HL-60/S4 treated with retinoic acid at 250 ng/mL for 4 days and 3 days (cell line): ENCODE measurements at regions not wholly inside any gene's neighbourhood (a gene's known extent, or its start where the extent isn't known, plus 50 kb on each side); places are given as distances from the start of the nearest gene placed in this dataset.
"Not testable (repeated sequence)": the region's sequence is repeated elsewhere in the genome, so short reads cannot be mapped to it uniquely, and the experiment has no call there.

ENCODE experiments used
- in situ Hi-C: fragments of 300-500 bp; cut with MboI; formaldehyde crosslinking; loops from 2 replicates; pipeline ENCODE4 v1.7.0; 2022; ENCODE audit warnings: low sequenced_read_pairs

DNA sequence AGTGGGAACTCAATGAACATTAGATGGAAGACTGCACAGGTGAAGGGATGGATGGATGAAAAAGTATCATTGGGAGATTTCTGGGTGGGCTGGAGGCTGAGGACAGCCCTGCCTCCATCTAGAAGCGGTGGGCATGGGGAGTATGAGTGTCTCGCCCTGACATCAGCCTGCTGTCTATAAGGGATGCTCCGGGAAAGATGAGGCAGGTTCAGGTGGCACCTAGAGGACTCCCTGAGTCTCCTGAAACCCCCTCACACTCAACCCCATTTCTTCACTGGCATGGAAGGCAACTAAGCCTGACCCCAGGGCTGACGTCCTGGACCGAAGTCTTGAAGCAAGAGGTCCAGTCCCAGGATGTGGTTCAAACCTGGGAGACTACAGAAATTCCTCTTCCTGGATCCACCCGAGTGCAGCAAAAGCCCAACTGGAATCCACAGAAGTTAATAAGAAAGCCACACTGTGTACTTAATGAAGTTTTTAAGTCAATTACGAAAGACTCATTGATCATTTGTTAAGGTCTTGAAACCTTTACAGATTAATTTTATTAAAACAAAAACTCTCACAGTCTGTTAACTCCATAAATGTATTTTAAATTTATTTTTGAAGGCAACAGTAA lies 238.8 kb downstream of the EMX2 start:
- in situ Hi-C loops = no loop called here

DNA sequence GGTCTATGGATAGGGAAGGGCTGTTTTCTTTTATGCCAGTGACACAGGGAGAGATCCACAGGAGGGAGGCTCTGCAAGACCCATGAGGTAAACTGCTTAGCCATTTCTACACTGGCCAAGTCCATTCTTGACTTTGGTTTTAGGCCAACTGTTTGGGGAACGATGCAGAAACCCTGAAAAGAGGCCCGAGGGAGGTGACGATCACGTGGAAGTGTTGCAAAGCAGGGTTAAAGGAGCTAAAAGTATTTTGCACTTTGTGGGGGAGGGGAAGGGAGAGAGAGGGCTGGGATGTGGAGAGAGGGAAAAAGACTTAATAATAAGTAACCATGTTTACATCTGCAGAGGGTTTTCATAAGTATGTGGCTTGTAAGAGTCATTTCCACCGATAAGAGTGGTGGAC lies 239.7 kb downstream of the EMX2 start:
- in situ Hi-C loops = no loop called here

DNA sequence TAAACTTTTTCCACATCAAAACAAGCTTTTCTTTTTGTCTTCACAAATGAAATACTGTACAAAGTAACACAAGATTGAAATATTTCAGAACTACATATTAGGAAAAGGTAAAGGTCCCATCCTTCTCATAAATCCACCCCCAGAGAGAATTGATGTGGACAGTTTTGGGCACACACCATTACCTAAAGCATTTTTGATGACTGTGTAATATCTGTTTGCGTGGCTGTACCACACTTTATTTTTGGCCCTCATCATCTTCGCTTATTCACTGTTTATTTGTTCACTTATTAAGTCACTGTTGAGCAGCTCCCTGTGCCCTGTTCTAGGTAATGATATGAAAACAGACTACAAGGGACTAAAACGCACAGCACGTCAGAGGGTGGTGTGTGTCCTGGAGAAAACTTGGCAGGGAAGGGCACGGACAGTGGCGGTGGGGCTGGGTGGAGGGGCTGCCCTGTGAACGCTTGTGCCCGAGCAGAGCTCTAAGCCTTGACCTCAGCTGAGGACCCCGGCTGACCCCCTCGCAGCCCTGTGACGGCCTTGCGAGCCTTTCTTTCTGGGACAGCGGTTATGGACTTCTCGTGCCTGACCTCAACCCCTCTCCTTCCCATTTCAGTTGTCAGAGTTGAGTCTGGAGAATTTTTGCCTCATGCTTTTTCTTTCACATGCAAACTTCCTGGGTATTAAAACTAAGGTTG lies 241.3 kb downstream of the EMX2 start:
- in situ Hi-C loops = no loop called here

DNA sequence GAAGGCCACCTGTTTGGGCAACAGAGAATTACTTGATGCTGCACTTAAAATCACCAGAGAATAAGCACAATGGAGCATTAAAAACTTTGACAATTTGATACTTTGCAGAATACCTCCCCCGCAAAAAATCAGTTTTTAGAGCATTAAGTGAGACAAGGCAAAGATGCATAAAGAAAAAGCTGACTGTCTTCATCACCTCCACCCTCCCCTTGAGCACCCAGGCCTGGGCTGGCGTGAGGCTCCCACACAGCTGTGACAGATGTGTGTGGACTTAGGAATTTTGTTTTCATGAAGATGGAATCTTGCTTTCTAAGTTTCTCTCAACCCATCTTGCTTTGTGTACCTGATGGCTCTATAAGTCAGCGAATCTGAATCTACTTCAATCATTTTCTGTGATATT lies 242.2 kb downstream of the EMX2 start:
- in situ Hi-C loops = no loop called here

DNA sequence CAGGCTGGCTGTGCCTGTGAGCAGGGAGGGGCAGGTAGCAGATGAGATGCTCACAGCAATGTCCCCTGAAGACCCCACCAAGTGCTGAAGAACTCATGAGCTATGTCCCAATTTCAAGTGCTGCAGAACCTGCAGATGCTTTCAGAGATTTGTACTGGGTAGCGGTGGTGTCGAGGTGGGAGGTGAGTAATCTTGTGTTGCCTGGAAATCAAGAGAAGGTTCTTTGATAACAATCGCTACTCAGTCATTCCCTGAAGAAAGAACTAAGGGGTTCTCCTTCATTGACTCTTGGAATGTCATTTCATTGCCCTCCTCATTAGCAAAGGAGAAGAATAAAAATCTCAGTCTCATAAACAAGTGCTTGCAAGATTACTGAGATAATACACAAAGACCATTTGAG lies 246.4 kb downstream of the EMX2 start:
- in situ Hi-C loops = no loop called here

DNA sequence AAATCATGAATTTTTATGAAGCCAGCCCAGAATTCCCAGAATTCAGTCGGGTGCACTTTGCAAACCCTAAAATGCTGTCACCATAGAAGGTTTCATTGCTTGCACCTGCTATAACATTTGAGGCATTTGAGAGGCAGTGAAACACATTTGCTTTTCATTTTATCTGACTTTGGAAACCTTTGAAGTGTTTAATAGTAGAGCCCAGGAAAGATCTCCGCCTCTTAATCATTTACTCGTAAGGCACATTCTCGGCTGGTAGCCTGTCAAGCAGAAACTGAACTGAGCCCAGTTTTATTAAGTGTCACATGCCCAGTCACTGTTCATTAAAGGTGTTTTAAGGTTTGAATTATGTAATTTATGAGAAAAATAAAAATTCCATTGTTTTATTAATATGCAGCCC lies 247.6 kb downstream of the EMX2 start:
- in situ Hi-C loops = no loop called here

DNA sequence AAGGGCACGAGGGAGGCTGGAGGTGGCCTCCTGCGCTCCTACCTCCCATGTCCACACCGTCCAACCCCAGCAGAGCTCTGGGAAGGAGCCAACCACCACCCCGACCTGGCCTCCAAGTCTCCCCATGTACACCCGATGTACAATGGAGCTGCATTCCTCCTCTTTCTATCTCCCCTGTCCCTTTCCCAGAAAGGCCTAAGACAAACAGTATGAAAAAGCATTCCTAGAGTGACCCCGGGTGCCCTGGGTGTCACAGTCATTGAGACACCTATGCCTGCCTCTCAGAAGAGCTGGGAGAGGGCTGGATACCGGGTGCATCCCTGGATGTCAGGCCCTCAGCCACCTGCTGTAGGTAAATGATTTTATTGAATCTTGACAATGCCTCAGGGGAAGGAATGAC lies 248.1 kb downstream of the EMX2 start:
- in situ Hi-C loops = no loop called here

DNA sequence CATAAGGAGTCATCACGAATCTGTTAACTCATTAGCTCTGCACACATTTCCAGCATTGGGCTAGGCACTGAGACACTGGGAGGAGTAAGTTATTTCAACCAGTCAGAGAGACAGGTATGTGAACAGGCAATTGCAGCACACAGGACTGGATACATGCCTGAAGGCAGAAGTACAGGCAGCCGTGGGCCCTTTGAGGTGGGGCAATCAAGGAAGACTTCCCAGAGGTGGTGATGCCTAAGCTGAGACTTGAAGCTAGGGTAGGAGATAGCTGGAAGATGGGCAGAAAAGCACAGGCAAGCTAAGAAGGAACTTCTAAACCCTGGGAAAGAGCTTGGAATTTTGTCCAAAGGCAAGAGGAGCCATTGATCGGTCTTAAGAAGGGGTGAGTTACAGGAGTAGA lies 249.7 kb downstream of the EMX2 start:
- in situ Hi-C loops = no loop called here

DNA sequence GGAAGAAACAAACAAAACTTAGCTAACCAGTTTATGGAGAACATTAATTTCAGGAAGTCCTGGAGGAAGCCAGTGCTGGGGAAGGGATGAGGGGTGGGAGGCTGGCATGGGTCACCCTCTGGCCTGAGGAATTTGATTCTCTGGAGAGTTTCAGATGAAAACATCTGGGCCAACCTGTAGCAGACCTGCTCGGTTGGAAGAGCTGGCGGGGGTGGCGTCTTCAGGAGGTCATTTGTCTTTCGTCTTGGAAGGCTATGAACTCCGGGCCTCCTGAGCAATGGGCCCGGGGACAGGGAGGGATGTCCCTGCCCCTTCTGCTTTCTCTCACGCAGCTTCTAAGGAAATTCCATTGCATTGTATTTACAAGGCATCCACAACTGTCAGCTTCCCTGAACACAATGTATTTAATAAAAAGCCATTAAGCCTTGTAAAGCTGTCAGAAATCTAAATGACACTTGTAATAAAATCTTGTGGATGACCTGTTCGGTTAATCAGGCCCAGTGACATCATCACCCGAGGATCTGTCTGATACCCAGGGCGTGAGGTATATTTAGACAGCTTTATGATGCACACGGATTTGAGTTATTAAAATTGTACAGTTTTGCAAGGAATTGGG lies 250.5 kb downstream of the RAB11FIP2 start:
- in situ Hi-C loops = no loop called here

DNA sequence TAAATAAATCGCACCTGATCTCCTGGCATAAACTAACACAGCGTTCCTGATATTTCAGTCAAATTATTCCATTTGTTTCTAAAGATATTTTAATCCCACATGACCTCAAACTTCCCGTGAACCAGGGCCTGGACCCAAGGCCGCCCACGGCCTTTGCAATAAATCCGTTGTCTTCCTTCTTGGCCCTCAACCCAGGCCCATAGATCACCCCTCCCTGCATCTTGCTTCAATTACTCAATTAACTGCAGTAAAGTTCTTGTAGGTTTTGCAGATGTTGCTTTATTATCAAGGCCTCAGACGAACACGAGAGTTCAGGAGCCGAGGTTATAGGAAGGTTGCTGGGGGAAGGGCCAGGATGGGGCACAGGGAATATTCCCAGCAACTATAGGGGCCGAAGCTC lies 249.4 kb downstream of the RAB11FIP2 start:
- in situ Hi-C loops = no loop called here

DNA sequence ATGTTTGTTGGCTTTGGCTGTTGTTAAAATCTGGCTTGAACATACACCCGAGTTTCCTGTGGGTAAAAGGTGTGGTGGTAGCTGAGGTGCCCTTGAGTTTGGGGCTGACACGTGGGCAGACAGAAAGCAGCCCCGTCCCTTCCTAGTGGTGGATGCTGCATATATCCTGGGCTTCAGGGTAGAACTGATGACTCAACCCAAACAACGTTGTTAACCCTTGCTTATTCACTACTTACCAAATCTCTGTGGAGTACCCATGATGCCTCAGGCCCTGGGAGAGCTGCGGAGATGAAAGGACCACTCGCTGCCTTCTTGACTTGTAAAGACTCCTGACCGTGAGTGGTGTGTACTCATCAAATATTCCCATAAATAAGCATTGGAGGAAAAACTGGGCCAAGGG lies 245.1 kb downstream of the RAB11FIP2 start:
- in situ Hi-C loops = no loop called here

DNA sequence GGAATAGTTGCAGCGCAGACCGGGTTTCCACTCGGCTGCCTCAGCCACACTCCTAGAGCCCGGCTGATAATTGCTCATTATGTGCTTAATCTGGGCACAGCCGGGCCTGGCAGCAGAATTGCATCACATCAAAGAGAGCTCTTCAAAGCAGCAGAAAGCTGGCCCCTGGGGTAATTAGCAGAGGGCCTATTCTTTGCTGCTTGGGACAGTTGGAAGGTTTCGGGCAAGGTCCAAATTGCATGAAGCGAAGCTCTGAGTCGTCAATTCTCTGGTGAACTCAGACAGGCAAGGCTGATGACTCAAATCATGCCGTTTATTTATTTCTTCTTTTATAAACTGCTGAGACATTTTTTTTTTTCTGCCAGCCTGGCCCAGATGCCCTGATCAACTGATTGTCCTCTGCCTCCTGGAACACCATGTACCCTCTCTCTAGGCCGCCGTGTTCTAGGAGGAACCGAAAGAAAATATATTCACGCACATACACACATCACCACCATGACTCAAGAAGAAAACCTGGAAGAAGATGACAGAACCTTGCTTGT lies 242.2 kb downstream of the RAB11FIP2 start:
- in situ Hi-C loops = no loop called here

DNA sequence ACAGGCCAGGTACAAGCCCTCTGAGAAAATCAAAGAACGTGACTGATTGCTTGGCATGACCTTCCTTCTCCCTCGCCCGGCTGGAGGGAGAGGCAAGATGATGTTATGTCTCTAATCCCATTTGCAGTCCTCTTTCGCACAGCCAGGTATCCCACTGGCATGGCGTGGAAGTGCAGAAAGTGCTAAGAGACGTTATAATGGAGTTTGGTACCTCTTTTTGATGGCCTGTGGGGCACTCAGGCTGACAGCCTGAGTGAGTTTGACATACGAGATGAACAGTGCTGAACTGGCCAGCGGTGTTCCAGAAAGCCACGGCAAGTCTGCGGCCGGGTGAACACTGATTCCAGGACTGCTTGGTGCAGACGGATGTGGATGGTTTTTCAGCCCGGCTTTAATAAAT lies 241.6 kb downstream of the RAB11FIP2 start:
- in situ Hi-C loops = no loop called here

DNA sequence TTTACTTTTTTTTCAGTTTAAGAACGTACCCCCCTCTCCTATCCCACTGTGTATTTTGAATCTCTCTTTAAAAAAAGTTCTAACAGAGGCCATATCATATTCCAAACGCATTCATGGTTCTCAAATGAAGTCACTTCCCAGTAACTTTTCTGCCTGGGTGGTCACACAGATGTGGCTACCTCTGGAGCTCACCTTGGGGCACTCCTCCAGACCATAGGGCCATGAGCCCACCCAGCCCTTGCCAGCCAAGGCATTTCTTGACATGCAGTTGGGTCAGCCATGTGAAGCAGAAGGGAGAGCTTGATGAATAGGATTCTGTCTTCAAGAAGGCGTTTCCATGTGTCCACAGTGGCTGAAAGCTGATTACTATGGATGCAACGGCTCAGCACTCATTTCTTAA lies 239.3 kb downstream of the RAB11FIP2 start:
- in situ Hi-C loops = no loop called here

DNA sequence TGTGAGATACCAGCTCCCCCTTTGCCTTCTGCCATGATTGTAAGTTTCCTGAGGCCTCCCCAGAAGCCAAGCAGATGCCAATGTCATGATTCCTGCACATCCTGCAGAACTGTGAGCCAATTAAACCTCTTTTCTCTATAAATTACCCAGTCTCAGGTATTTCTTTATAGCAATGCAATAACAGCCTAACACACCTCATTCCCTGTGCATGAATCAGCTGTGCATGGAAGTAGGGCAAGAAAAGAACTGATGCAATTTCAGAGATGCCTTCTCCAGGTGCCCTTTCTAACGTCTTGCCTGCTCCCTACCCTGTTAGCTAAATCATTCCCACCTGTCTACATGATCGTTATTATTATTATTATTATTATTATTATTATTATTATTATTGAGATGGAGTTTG lies 230.9 kb downstream of the RAB11FIP2 start:
- in situ Hi-C loops = not testable (repeated sequence)

DNA sequence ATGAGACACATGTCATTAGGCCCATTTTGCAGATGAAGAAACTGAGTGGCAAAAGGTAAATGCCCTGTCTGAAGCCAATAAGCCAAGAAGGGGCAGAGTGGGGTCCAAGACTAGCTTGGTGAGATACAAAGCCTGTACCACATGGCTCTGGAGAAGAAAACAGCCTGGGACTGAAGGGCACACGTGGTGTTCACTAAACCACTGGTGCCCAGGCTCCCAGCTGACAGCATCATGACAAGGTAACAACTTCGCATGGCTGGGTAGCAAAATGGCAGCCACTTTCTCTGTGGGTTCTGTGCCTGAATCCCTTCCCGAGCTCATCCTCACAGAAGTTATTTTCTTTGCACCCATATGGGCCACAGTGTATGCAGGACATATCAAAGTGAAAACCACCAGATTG lies 229.6 kb downstream of the RAB11FIP2 start:
- in situ Hi-C loops = no loop called here

DNA sequence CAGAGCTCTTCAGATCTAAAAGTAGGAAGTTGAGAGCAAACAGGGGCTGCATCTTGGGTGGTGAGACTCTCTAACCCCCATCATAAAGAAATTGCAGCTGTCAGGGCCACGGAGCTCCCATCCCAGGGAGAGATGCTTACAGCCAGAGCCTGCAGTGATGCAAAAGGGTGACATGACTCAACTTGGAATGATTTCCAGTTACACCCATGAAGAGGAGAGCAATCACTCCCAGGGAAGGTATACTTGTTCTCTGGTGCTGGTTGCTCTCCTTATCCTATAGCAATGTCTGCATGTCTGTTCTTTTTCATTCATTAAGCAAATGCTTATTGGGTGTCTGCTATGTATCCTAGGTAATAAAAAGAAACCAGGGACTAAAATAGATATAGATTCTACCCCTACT lies 228.0 kb downstream of the RAB11FIP2 start:
- in situ Hi-C loops = no loop called here

DNA sequence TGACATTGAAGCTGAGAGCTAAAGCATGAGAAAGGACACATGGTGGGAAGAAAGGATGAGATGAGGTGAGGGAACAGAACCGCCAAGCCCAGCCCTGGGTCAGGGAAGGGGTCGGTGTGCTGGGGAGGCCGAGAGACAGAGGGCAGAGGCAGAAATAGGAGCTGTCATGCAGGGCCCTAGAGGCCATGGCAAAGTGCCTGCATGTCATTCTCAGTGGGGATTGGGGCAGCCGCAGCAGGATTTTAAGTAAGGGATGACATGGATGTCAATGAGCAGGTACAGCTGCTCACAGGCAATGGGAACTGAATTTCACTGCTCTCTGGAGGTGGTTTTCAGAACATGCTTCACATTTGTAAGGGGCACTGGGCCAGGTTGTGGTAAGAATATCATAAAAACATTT lies 227.4 kb downstream of the RAB11FIP2 start:
- in situ Hi-C loops = no loop called here

DNA sequence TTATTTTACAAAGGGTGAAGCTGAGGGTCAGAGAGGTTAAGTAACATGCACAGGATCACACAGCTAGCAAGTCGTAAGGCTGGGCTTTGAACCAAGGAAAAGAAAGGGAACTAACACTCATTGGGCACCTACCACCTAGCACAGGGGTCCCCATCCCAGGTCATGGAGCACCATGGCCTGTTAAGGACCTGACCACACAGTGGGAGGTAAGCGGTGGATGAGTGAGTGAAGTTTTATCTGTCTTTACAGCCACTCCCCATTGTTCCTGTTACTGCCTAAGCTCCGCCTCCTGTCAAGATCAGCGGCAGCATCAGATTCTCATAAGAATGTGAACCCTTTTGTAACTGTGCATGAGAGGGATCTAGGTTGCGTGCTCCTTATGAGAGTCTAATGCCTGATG lies 222.8 kb downstream of the RAB11FIP2 start:
- in situ Hi-C loops = no loop called here

DNA sequence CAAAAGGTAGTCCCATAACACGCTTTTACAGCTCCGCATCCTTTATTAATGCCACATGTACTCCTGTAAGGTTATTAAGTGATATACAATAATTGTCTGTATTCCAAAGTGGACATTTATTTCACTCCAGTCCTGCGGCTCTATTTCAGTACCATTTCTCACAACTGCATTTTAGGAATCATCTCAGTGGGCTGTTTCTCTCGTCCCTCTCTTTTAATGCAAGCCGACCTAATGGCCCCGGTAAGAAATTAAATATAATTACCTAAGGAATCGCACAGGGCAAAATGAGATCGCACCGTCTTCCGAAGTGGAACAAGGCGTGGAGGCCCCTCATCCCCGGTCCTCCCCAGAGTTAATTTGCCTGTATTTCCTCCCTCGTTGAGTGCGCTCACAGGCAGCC lies 216.5 kb downstream of the RAB11FIP2 start:
- in situ Hi-C loops = no loop called here

DNA sequence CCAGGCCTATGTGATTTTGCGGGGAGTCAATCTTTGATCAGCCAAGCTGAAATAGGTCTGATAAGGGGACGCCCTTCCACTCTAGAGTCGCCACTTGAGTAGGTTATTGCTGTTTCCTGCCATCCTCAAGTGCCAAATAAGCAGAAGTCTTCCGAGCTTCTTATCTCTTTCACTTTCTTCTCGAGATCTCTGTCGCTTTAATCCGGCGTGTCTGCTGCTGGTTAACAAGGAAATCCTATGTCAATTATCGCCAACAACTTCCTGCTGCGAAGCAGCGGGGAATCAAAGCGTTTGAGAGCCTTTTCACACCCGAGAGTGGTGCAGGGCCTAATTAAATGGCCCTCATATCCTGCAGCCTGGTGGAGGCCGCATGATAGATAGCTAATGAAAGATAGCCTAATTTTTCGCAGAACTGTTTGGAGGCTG lies 215.9 kb downstream of the RAB11FIP2 start:
- in situ Hi-C loops = no loop called here
